ENCODE measurements at regions not wholly inside any gene's neighbourhood (a gene's known extent, or its start where the extent isn't known, plus 50 kb on each side); places are given as distances from the start of the nearest gene placed in this dataset.

GRCh38 chr5:43840424-43841125 is 237.6 kb downstream of the NNT start:
- no peak for TF ChIP-seq PAWR (CRISPR knock-in tag; IDR thresholded peaks at IDR 0.05; ENCODE audit: borderline replicate concordance)
- TF ChIP-seq MEIS1 (CRISPR knock-in tag; IDR thresholded peaks at IDR 0.05; ENCODE audit: borderline replicate concordance), result no peak
- TF ChIP-seq CTCF (CRISPR knock-in tag; IDR thresholded peaks at IDR 0.05), result no peak
- no peak for TF ChIP-seq CREB1 (IDR thresholded peaks at IDR 0.05)
- TF ChIP-seq CREB1 (CRISPR knock-in tag; IDR thresholded peaks at IDR 0.05), result no peak
- TF ChIP-seq ATF7 (IDR thresholded peaks at IDR 0.05), result no peak
- no peak for TF ChIP-seq ATF7 (CRISPR knock-in tag; IDR thresholded peaks at IDR 0.05)

All from HepG2 (cell line).